SK-N-SH treated with all-trans-retinoic acid at 6 μM for 48 hours (cell line): ENCODE measurements at regions not wholly inside any gene's neighbourhood (a gene's known extent, or its start where the extent isn't known, plus 50 kb on each side); places are given as distances from the start of the nearest gene placed in this dataset.

Experiments used
- ATAC-seq: fragments of 200-7000 bp; cut with Tn5 transposase; 3 replicates; pipeline ENCODE4 v1.9.1; 2020; ENCODE audit warnings: mild to moderate bottlenecking, moderate library complexity
- ARNTL ChIP-seq: fragments of 450-650 bp; formaldehyde crosslinking; IDR thresholded peaks from 2 replicates; pipeline ENCODE4 v1.5.0; 2020; ENCODE audit warnings: low read depth, mild to moderate bottlenecking, moderate library complexity, borderline replicate concordance
- BACH2 ChIP-seq: fragments of 250-450 bp; sonication (Bioruptor Pico); IDR thresholded peaks from 2 replicates; pipeline ENCODE4 v1.9.0; 2021; ENCODE audit warnings: mild to moderate bottlenecking, borderline replicate concordance
- CSDC2 ChIP-seq: fragments of 250-450 bp; sonication (Bioruptor Pico); IDR thresholded peaks from 2 replicates; pipeline ENCODE4 v1.5.0; 2020; ENCODE audit warnings: mild to moderate bottlenecking, moderate library complexity
- ESRRG ChIP-seq: fragments of 250-450 bp; sonication (Bioruptor Pico); IDR thresholded peaks from 2 replicates; pipeline ENCODE4 v1.6.1; 2021; ENCODE audit warnings: mild to moderate bottlenecking
- GLIS3 ChIP-seq: fragments of 250-450 bp; sonication (Bioruptor Pico); IDR thresholded peaks from 2 replicates; pipeline ENCODE4 v1.5.0; 2020; ENCODE audit warnings: mild to moderate bottlenecking, moderate library complexity
- ISL1 ChIP-seq: fragments of 250-450 bp; sonication (Bioruptor Pico); IDR thresholded peaks from 2 replicates; pipeline ENCODE4 v2.1.2; 2022; ENCODE audit warnings: mild to moderate bottlenecking, moderate library complexity
- OSR1 ChIP-seq: fragments of 250-450 bp; sonication (Bioruptor Pico); IDR thresholded peaks from 2 replicates; pipeline ENCODE4 v1.8.0; 2022; ENCODE audit warnings: moderate library complexity, mild to moderate bottlenecking, inconsistent platforms
- PPARA ChIP-seq: fragments of 250-450 bp; sonication (Bioruptor Pico); IDR thresholded peaks from 2 replicates; pipeline ENCODE4 v1.5.0; 2020; ENCODE audit warnings: mild to moderate bottlenecking, borderline replicate concordance
- RARB ChIP-seq: fragments of 250-450 bp; sonication (Bioruptor Pico); IDR thresholded peaks from 2 replicates; pipeline ENCODE4 v1.8.0; 2021; ENCODE audit warnings: mild to moderate bottlenecking, moderate library complexity
- SNAI2 ChIP-seq: fragments of 250-450 bp; sonication (Bioruptor Pico); IDR thresholded peaks from 2 replicates; pipeline ENCODE4 v1.5.0; 2020; ENCODE audit warnings: mild to moderate bottlenecking, moderate library complexity
- TCF4 ChIP-seq: fragments of 250-450 bp; sonication (Bioruptor Pico); IDR thresholded peaks from 2 replicates; pipeline ENCODE4 v1.8.0; 2021; ENCODE audit warnings: mild to moderate bottlenecking, moderate library complexity, borderline replicate concordance
- TOX ChIP-seq: fragments of 250-450 bp; sonication (Bioruptor Pico); IDR thresholded peaks from 2 replicates; pipeline ENCODE4 v1.8.0; 2021; ENCODE audit warnings: mild to moderate bottlenecking, moderate library complexity, borderline replicate concordance
- ZC3H10 ChIP-seq: fragments of 250-450 bp; sonication (Bioruptor Pico); IDR thresholded peaks from 2 replicates; pipeline ENCODE4 v1.5.1; 2021; ENCODE audit warnings: mild to moderate bottlenecking, moderate library complexity
- ZFP3 ChIP-seq: fragments of 250-450 bp; sonication (Bioruptor Pico); IDR thresholded peaks from 2 replicates; pipeline ENCODE4 v1.5.0; 2020; ENCODE audit warnings: mild to moderate bottlenecking, moderate library complexity
- ZNF565 ChIP-seq: fragments of 450-650 bp; formaldehyde crosslinking; conservative IDR thresholded peaks from 2 replicates; pipeline ENCODE4 v1.5.0; 2020; ENCODE audit warnings: low read depth, mild to moderate bottlenecking, moderate library complexity
- ZNF70 ChIP-seq: fragments of 450-650 bp; formaldehyde crosslinking; IDR thresholded peaks from 2 replicates; pipeline ENCODE4 v1.5.0; 2020; ENCODE audit warnings: mild to moderate bottlenecking, moderate library complexity
- ZNF8 ChIP-seq: fragments of 450-650 bp; formaldehyde crosslinking; IDR thresholded peaks from 2 replicates; pipeline ENCODE4 v1.5.0; 2020; ENCODE audit warnings: mild to moderate bottlenecking, moderate library complexity
- TF ChIP-seq, protein P1 (sequence below): fragments of 250-450 bp; sonication (Bioruptor Pico); IDR thresholded peaks from 2 replicates; pipeline ENCODE4 v1.8.0; 2021; ENCODE audit warnings: low read depth, mild to moderate bottlenecking, moderate library complexity, borderline replicate concordance
- TF ChIP-seq, protein P2 (sequence below): fragments of 250-450 bp; sonication (Bioruptor Pico); IDR thresholded peaks from 2 replicates; pipeline ENCODE4 v1.5.1; 2021; ENCODE audit warnings: mild to moderate bottlenecking, moderate library complexity
- TF ChIP-seq, protein P3 (sequence below): fragments of 250-450 bp; sonication (Bioruptor Pico); IDR thresholded peaks from 2 replicates; pipeline ENCODE4 v1.5.1; 2020; ENCODE audit warnings: low read depth, mild to moderate bottlenecking, moderate library complexity
- TF ChIP-seq, protein P4 (sequence below): fragments of 250-450 bp; sonication (Bioruptor Pico); IDR thresholded peaks from 2 replicates; pipeline ENCODE4 v1.8.0; 2020; ENCODE audit warnings: mild to moderate bottlenecking, moderate library complexity, borderline replicate concordance
- TF ChIP-seq, protein P5 (sequence below): fragments of 250-450 bp; sonication (Bioruptor Pico); IDR thresholded peaks from 2 replicates; pipeline ENCODE4 v1.5.0; 2020; ENCODE audit warnings: mild to moderate bottlenecking, moderate library complexity

DNA sequence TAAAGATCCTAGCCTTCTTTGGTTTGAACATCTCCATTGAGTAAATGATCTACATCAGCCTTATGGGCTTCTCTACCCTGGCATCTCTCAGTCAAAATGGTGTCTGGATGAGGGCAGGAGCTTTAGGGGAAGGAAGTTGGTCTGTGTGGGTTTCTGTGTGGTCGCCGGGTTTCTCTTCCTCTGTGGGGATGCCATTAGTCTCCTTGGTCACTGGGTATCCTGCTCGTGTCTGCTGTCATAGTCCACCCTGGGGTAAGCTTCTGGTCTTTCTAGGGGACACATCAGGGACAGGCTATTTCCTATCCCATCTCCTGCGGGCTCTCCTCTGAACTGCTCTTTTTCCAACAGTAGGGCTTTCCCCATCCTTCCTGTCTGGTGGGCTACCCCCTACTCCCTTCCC, 150.3 kb upstream of the NPY start:
- ATAC-seq = no peak
- TF ChIP-seq, protein P1, sequence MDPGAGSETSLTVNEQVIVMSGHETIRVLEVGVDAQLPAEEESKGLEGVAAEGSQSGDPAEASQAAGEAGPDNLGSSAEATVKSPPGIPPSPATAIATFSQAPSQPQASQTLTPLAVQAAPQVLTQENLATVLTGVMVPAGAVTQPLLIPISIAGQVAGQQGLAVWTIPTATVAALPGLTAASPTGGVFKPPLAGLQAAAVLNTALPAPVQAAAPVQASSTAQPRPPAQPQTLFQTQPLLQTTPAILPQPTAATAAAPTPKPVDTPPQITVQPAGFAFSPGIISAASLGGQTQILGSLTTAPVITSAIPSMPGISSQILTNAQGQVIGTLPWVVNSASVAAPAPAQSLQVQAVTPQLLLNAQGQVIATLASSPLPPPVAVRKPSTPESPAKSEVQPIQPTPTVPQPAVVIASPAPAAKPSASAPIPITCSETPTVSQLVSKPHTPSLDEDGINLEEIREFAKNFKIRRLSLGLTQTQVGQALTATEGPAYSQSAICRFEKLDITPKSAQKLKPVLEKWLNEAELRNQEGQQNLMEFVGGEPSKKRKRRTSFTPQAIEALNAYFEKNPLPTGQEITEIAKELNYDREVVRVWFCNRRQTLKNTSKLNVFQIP (CRISPR knock-in tag) = no peak
- TF ChIP-seq ARNTL (CRISPR knock-in tag) = no peak
- TF ChIP-seq TOX (CRISPR knock-in tag) = no peak

DNA sequence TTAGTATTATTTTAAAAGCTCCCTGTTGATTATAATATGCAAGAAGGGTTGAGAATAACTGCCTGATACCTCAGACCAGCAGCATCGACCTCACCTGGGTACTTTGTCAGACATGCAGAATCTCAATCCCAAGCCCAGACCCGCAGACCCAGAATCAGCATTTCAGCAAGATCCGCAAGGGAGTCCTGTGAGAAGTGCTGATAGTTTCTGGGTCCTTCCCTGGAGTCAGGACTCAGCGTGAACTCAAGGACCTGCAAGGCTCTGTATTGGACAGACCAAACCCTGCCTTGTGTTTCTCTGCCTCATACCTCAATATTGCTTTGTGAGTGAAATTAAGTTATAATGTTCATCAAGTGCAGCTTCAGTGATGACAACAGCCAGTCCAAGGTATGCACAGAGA, 149.5 kb upstream of the NPY start:
- TF ChIP-seq, protein P2, sequence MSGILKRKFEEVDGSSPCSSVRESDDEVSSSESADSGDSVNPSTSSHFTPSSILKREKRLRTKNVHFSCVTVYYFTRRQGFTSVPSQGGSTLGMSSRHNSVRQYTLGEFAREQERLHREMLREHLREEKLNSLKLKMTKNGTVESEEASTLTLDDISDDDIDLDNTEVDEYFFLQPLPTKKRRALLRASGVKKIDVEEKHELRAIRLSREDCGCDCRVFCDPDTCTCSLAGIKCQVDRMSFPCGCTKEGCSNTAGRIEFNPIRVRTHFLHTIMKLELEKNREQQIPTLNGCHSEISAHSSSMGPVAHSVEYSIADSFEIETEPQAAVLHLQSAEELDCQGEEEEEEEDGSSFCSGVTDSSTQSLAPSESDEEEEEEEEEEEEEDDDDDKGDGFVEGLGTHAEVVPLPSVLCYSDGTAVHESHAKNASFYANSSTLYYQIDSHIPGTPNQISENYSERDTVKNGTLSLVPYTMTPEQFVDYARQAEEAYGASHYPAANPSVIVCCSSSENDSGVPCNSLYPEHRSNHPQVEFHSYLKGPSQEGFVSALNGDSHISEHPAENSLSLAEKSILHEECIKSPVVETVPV (CRISPR knock-in tag) = no peak
- TF ChIP-seq ISL1 (CRISPR knock-in tag) (no peak), OSR1 (CRISPR knock-in tag) (no peak), TOX (CRISPR knock-in tag) (no peak), GLIS3 (no peak), ZNF565 (CRISPR knock-in tag) (no peak), RARB (no peak), PPARA (CRISPR knock-in tag) (no peak), BACH2 (CRISPR knock-in tag) (no peak)
- TF ChIP-seq, protein P3, sequence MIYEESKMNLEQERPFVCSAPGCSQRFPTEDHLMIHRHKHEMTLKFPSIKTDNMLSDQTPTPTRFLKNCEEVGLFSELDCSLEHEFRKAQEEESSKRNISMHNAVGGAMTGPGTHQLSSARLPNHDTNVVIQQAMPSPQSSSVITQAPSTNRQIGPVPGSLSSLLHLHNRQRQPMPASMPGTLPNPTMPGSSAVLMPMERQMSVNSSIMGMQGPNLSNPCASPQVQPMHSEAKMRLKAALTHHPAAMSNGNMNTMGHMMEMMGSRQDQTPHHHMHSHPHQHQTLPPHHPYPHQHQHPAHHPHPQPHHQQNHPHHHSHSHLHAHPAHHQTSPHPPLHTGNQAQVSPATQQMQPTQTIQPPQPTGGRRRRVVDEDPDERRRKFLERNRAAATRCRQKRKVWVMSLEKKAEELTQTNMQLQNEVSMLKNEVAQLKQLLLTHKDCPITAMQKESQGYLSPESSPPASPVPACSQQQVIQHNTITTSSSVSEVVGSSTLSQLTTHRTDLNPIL (CRISPR knock-in tag) = no peak
- TF ChIP-seq, all 23 proteins: peak for 0
- ATAC-seq = no peak

DNA sequence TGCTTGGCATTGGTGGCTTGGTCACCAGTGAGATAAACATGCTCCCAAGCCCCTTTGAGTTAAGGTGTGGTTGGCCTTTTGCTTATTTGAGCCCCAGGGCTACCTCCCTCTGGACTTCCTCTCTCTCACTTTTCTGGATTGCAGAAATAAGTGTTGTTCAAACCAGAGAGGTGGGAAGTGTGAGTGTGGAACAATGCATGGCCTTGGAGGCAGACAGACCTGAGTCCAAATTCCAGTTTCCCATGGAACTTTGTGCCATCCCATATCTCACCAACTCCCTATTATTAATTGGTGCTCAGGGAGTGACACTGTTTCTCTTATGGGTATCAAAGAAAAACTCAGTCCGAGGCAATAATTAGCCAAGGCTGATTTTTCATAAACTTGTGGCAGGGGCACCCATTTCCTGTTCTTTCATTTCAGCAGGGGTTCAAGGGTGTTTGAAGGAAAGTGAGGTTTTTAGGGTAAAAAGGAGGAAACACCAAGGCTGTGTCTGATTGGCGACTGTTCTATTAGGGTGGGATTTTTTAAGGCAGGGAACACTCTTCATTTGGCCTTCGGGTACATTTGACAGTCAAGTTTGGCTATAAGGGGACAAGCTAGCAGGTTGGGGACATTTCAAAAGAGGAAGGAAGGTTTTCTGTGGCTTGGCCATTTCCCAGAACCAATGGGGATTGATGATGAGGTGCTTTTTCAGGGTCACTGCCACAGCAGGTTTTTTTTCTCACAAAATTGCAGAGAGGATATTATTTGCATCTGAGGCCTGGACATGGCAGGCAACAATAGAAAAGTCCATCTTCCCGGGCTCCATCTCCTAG, 148.8 kb upstream of the NPY start:
- TF ChIP-seq ZC3H10 (CRISPR knock-in tag) (no peak), ZFP3 (CRISPR knock-in tag) (no peak), OSR1 (CRISPR knock-in tag) (no peak), ZNF70 (CRISPR knock-in tag) (no peak), ESRRG (no peak), RARB (no peak), TOX (CRISPR knock-in tag) (no peak), ZNF8 (no peak), GLIS3 (no peak), CSDC2 (no peak), SNAI2 (CRISPR knock-in tag) (no peak), PPARA (CRISPR knock-in tag) (no peak), ZNF565 (CRISPR knock-in tag) (no peak), ARNTL (CRISPR knock-in tag) (no peak), TCF4 (CRISPR knock-in tag) (no peak), ISL1 (CRISPR knock-in tag) (no peak)
- TF ChIP-seq, protein P4, sequence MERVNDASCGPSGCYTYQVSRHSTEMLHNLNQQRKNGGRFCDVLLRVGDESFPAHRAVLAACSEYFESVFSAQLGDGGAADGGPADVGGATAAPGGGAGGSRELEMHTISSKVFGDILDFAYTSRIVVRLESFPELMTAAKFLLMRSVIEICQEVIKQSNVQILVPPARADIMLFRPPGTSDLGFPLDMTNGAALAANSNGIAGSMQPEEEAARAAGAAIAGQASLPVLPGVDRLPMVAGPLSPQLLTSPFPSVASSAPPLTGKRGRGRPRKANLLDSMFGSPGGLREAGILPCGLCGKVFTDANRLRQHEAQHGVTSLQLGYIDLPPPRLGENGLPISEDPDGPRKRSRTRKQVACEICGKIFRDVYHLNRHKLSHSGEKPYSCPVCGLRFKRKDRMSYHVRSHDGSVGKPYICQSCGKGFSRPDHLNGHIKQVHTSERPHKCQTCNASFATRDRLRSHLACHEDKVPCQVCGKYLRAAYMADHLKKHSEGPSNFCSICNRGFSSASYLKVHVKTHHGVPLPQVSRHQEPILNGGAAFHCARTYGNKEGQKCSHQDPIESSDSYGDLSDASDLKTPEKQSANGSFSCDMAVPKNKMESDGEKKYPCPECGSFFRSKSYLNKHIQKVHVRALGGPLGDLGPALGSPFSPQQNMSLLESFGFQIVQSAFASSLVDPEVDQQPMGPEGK = no peak
- TF ChIP-seq, protein P2 (CRISPR knock-in tag) = no peak
- TF ChIP-seq, protein P5, sequence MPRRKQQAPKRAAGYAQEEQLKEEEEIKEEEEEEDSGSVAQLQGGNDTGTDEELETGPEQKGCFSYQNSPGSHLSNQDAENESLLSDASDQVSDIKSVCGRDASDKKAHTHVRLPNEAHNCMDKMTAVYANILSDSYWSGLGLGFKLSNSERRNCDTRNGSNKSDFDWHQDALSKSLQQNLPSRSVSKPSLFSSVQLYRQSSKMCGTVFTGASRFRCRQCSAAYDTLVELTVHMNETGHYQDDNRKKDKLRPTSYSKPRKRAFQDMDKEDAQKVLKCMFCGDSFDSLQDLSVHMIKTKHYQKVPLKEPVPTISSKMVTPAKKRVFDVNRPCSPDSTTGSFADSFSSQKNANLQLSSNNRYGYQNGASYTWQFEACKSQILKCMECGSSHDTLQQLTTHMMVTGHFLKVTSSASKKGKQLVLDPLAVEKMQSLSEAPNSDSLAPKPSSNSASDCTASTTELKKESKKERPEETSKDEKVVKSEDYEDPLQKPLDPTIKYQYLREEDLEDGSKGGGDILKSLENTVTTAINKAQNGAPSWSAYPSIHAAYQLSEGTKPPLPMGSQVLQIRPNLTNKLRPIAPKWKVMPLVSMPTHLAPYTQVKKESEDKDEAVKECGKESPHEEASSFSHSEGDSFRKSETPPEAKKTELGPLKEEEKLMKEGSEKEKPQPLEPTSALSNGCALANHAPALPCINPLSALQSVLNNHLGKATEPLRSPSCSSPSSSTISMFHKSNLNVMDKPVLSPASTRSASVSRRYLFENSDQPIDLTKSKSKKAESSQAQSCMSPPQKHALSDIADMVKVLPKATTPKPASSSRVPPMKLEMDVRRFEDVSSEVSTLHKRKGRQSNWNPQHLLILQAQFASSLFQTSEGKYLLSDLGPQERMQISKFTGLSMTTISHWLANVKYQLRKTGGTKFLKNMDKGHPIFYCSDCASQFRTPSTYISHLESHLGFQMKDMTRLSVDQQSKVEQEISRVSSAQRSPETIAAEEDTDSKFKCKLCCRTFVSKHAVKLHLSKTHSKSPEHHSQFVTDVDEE = no peak
- TF ChIP-seq, protein P3 (CRISPR knock-in tag) = no peak
- ATAC-seq = no peak
